ENCODE measurements at regions not wholly inside any gene's neighbourhood (a gene's known extent, or its start where the extent isn't known, plus 50 kb on each side); places are given as distances from the start of the nearest gene placed in this dataset.

- TF ChIP-seq POLR2A (IDR thresholded peaks at IDR 0.05; ENCODE audit: low read depth, low read length) = no peak
- no peak for TF ChIP-seq TAF1 (IDR thresholded peaks at IDR 0.05; ENCODE audit: low read depth, low read length)
- TF ChIP-seq PAX5 (IDR thresholded peaks at IDR 0.05; ENCODE audit: insufficient read depth, low read length, severe bottlenecking) = no peak
- TF ChIP-seq POLR2AphosphoS5 (IDR thresholded peaks at IDR 0.05; ENCODE audit: low read depth, low read length) = no peak
- TF ChIP-seq SPI1 (IDR thresholded peaks at IDR 0.05; ENCODE audit: low read depth, low read length) = no peak
- TF ChIP-seq POU2F2 (IDR thresholded peaks at IDR 0.05; ENCODE audit: low read depth, low read length) = no peak
These were observed 129.1 kb upstream of the CCDC179 start for GRCh38 chr11:22989371-22989770.
